OCI-LY1 (cell line): ENCODE measurements at regions not wholly inside any gene's neighbourhood (a gene's known extent, or its start where the extent isn't known, plus 50 kb on each side); places are given as distances from the start of the nearest gene placed in this dataset.
"Not testable (repeated sequence)": the region's sequence is repeated elsewhere in the genome, so short reads cannot be mapped to it uniquely, and the experiment has no call there.

ENCODE experiments used
- CTCF ChIP-seq: fragments of 200-600 bp; sonication (generic), shearing (Covaris generic); IDR thresholded peaks from 2 replicates; pipeline ENCODE4 v1.5.1; 2017; ENCODE audit warnings: mild to moderate bottlenecking, antibody characterized with exemption, low read length, moderate library complexity, mixed read lengths
- EZH2 ChIP-seq: fragments of 200-600 bp; sonication (generic), shearing (Covaris generic); IDR thresholded peaks from 2 replicates; pipeline ENCODE4 v1.8.0; 2017; ENCODE audit warnings: borderline replicate concordance, mixed run types, mild to moderate bottlenecking, antibody characterized with exemption, low read length, moderate library complexity, mixed read lengths

- not testable (repeated sequence) for TF ChIP-seq CTCF, EZH2
Observed at GRCh38 chr20:26086195-26086594, 389.5 kb upstream of the ZNF337 start.
